Loucy (cell line): ENCODE measurements at regions not wholly inside any gene's neighbourhood (a gene's known extent, or its start where the extent isn't known, plus 50 kb on each side); places are given as distances from the start of the nearest gene placed in this dataset.

ENCODE experiments used
- H2AFZ ChIP-seq: fragments of 200-600 bp; sonication (generic); 2 replicates; pipeline ENCODE4 v1.6.0; 2016; ENCODE audit warnings: antibody characterized with exemption, mild to moderate bottlenecking, low read length, moderate library complexity
- H3F3A ChIP-seq: fragments of 200-600 bp; 2 replicates; pipeline ENCODE4 v1.6.0; 2016; ENCODE audit warnings: antibody characterized with exemption, low read depth, mild to moderate bottlenecking
- H3K27me3 ChIP-seq: fragments of 200-600 bp; sonication (generic); 2 replicates; pipeline ENCODE4 v1.6.1; 2014; ENCODE audit warnings: low read length, mild to moderate bottlenecking; ENCODE audit not compliant: insufficient read depth, poor library complexity, severe bottlenecking
- H3K36me3 ChIP-seq: fragments of 200-600 bp; sonication (generic); 2 replicates; pipeline ENCODE4 v1.6.1; 2016; ENCODE audit warnings: low read length; ENCODE audit not compliant: insufficient read depth
- H3K4me1 ChIP-seq: fragments of 200-600 bp; sonication (generic); 2 replicates; pipeline ENCODE4 v1.5.1; 2014; ENCODE audit warnings: low read length, mild to moderate bottlenecking; ENCODE audit not compliant: insufficient read depth, poor library complexity, severe bottlenecking
- H3K4me2 ChIP-seq: fragments of 200-600 bp; sonication (generic); 2 replicates; pipeline ENCODE4 v1.6.0; 2014; ENCODE audit warnings: antibody characterized with exemption, low read length, low read depth, mild to moderate bottlenecking; ENCODE audit not compliant: poor library complexity, severe bottlenecking
- H3K4me3 ChIP-seq: fragments of 200-600 bp; sonication (generic); 2 replicates; pipeline ENCODE4 v1.5.1; 2014; ENCODE audit warnings: low read length, mild to moderate bottlenecking, mixed read lengths; ENCODE audit not compliant: poor library complexity, severe bottlenecking
- H3K79me2 ChIP-seq: fragments of 200-600 bp; sonication (generic); 2 replicates; pipeline ENCODE4 v1.6.1; 2014; ENCODE audit warnings: low read length; ENCODE audit not compliant: insufficient read depth
- H3K9ac ChIP-seq: fragments of 200-600 bp; sonication (generic); 2 replicates; pipeline ENCODE4 v1.6.0; 2014; ENCODE audit warnings: mild to moderate bottlenecking, low read depth, low read length, moderate library complexity; ENCODE audit not compliant: poor library complexity, severe bottlenecking
- H3K9me2 ChIP-seq: fragments of 200-600 bp; sonication (generic); replicated peaks from 2 replicates; pipeline ENCODE4 v1.6.1; 2016; ENCODE audit warnings: low read depth, low read length, mixed read lengths
- H3K9me3 ChIP-seq: fragments of 200-600 bp; sonication (generic); 2 replicates; pipeline ENCODE4 v1.6.1; 2014; ENCODE audit warnings: mild to moderate bottlenecking, antibody characterized with exemption, low read length, low read depth; ENCODE audit not compliant: insufficient read depth
- H4K20me1 ChIP-seq: fragments of 200-600 bp; sonication (generic); 2 replicates; pipeline ENCODE4 v1.6.0; 2014; ENCODE audit warnings: antibody characterized with exemption, low read length, mild to moderate bottlenecking; ENCODE audit not compliant: insufficient read depth, poor library complexity, severe bottlenecking
- EZH2phosphoT487 ChIP-seq: fragments of 200-600 bp; IDR thresholded peaks from 2 replicates; pipeline ENCODE4 v1.6.1; 2018; ENCODE audit warnings: antibody characterized with exemption, mild to moderate bottlenecking, moderate library complexity, borderline replicate concordance
- TF ChIP-seq, protein P1 (sequence below): fragments of 200-600 bp; sonication (generic); conservative IDR thresholded peaks from 2 replicates; pipeline ENCODE4 v1.5.1; 2014; ENCODE audit warnings: mild to moderate bottlenecking, antibody characterized with exemption, low read length

DNA sequence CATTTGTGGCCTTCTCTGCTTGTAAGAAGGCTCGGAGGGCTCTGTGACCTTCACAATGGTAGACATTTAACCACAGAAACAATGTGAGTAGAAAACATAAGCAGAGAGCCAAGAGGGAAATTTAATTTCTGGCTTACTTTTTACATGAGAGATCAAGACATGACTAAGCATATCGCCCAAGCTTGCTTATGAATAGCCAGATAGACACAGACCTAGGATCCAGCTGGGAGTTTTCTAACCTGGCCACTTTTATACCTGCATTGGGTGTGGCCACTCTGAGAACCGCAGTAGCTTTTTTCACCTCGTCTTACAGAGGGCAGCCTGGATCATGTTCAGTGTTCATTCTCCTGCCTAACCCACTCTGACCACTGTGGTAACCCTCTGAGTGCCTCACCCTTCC lies 244.9 kb upstream of the KCNN2 start:
- Histone ChIP-seq H3K9ac (no peak overlapping the region), H2AFZ (no peak overlapping the region), H3K4me1 (no peaks in the 10 kb centered on the region), H3K9me2 (no peaks in the 10 kb centered on the region), H3K27me3 (no peaks in the 10 kb centered on the region), H3K36me3 (no peaks in the 10 kb centered on the region), H3F3A (no peaks in the 10 kb centered on the region), H3K4me2 (no peak overlapping the region), H3K4me3 (no peak overlapping the region), H3K9me3 (no peaks in the 10 kb centered on the region), H4K20me1 (no peaks in the 10 kb centered on the region), H3K79me2 (no peaks in the 10 kb centered on the region)
- TF ChIP-seq, protein P1, sequence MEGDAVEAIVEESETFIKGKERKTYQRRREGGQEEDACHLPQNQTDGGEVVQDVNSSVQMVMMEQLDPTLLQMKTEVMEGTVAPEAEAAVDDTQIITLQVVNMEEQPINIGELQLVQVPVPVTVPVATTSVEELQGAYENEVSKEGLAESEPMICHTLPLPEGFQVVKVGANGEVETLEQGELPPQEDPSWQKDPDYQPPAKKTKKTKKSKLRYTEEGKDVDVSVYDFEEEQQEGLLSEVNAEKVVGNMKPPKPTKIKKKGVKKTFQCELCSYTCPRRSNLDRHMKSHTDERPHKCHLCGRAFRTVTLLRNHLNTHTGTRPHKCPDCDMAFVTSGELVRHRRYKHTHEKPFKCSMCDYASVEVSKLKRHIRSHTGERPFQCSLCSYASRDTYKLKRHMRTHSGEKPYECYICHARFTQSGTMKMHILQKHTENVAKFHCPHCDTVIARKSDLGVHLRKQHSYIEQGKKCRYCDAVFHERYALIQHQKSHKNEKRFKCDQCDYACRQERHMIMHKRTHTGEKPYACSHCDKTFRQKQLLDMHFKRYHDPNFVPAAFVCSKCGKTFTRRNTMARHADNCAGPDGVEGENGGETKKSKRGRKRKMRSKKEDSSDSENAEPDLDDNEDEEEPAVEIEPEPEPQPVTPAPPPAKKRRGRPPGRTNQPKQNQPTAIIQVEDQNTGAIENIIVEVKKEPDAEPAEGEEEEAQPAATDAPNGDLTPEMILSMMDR = no peak
- TF ChIP-seq EZH2phosphoT487 = no peak

DNA sequence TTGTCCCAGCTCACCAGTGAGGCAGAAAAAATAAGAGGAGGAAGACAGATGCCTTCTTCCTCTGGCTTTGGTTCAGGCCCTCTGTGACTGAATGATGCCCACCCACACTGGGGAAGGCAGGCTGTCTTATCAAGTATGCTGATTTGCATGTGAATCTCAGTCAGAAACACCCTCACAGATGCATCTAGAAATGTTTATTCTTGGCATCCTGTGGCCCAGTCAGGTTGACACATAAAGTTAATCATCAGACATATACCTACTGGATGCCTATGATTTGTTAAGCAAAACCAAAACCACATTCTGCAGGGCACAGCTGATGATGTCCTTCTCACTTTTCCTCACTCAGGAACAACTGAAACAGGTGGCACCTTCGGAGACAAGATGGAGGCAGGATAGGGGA lies 243.4 kb upstream of the KCNN2 start:
- H3F3A ChIP-seq = no peaks in the 10 kb centered on the region
- H3K27me3 ChIP-seq = no peaks in the 10 kb centered on the region
- H3K9ac ChIP-seq = no peak overlapping the region
- no peak for TF ChIP-seq EZH2phosphoT487
- TF ChIP-seq, protein P1 = no peak
- H3K4me3 ChIP-seq = no peak overlapping the region
- H3K79me2 ChIP-seq = no peaks in the 10 kb centered on the region
- H3K4me1 ChIP-seq = no peaks in the 10 kb centered on the region
- no peaks in the 10 kb centered on the region for H3K9me2 ChIP-seq
- H3K4me2 ChIP-seq = no peak overlapping the region
- H4K20me1 ChIP-seq = no peaks in the 10 kb centered on the region
- H2AFZ ChIP-seq = no peak overlapping the region
- no peaks in the 10 kb centered on the region for H3K9me3 ChIP-seq
- H3K36me3 ChIP-seq = no peaks in the 10 kb centered on the region

DNA sequence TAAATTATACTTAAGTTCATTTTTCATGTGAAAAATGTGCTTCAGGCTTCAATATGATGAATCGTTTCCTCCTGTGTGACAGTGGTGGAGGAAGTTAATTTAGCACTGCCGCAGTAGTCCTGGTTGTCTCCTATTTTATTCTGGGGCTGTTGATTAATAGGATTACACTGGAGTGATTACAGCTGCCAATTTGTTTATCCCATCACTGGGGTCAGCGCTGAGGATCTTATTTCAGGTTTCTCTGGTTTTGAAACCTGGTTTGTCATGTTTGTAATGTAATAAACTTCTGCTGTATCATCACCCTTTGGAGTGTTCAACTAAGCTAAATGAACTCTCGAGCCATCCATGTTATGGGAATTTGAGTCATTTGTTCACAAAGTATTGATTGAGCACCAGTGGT lies 241.7 kb upstream of the KCNN2 start:
- H3K4me3 ChIP-seq = no peak overlapping the region
- H3K79me2 ChIP-seq = no peaks in the 10 kb centered on the region
- no peak overlapping the region for H3K9ac ChIP-seq
- no peak overlapping the region for H3K4me2 ChIP-seq
- no peaks in the 10 kb centered on the region for H3K9me3 ChIP-seq
- no peaks in the 10 kb centered on the region for H3K9me2 ChIP-seq
- no peaks in the 10 kb centered on the region for H4K20me1 ChIP-seq
- H2AFZ ChIP-seq = no peak overlapping the region
- H3K27me3 ChIP-seq = no peaks in the 10 kb centered on the region
- no peaks in the 10 kb centered on the region for H3F3A ChIP-seq
- TF ChIP-seq EZH2phosphoT487 = no peak
- TF ChIP-seq, protein P1 = no peak
- H3K36me3 ChIP-seq = no peaks in the 10 kb centered on the region
- H3K4me1 ChIP-seq = no peaks in the 10 kb centered on the region
